PFSK-1 (cell line): ENCODE measurements at regions not wholly inside any gene's neighbourhood (a gene's known extent, or its start where the extent isn't known, plus 50 kb on each side); places are given as distances from the start of the nearest gene placed in this dataset.

Experiments used
- POLR2AphosphoS5 ChIP-seq: IDR thresholded peaks from 2 replicates; pipeline ENCODE4 v1.6.1; 2012; ENCODE audit warnings: low read depth, mild to moderate bottlenecking, control low read depth, low read length, moderate library complexity
- SIN3A ChIP-seq: IDR thresholded peaks from 2 replicates; pipeline ENCODE4 v1.6.1; 2012; ENCODE audit warnings: mild to moderate bottlenecking, low read length, moderate library complexity, borderline replicate concordance; ENCODE audit not compliant: insufficient read depth

GRCh38 chr9:109986521-109986991 lies 206.6 kb downstream of the PALM2AKAP2 start:
- TF ChIP-seq POLR2AphosphoS5 (no peak), SIN3A (no peak)
